KMS-11 (cell line): ENCODE measurements at regions not wholly inside any gene's neighbourhood (a gene's known extent, or its start where the extent isn't known, plus 50 kb on each side); places are given as distances from the start of the nearest gene placed in this dataset.

Source experiments
- H2AFZ ChIP-seq: fragments of 200-600 bp; sonication (generic); 2 replicates; pipeline ENCODE4 v1.6.1; 2016; ENCODE audit warnings: antibody characterized with exemption, mixed run types, low read depth
- H3K27ac ChIP-seq: fragments of 200-600 bp; sonication (generic); 2 replicates; pipeline ENCODE4 v1.6.1; 2016; ENCODE audit warnings: mild to moderate bottlenecking, mixed run types
- H3K27me3 ChIP-seq: fragments of 200-600 bp; sonication (generic); 2 replicates; pipeline ENCODE4 v1.6.1; 2017; ENCODE audit warnings: mild to moderate bottlenecking, low read depth, mixed run types, moderate library complexity; ENCODE audit not compliant: insufficient read depth
- H3K36me3 ChIP-seq: fragments of 200-600 bp; sonication (generic); 2 replicates; pipeline ENCODE4 v1.6.1; 2017; ENCODE audit warnings: mild to moderate bottlenecking, mixed run types; ENCODE audit not compliant: insufficient read depth
- H3K4me1 ChIP-seq: fragments of 200-600 bp; sonication (generic); 2 replicates; pipeline ENCODE4 v1.6.1; 2016; ENCODE audit warnings: mild to moderate bottlenecking, low read depth, mixed run types; ENCODE audit not compliant: poor library complexity, severe bottlenecking
- H3K4me2 ChIP-seq: fragments of 200-600 bp; sonication (generic); 2 replicates; pipeline ENCODE4 v1.7.0; 2016; ENCODE audit warnings: mild to moderate bottlenecking, mixed run types
- H3K4me3 ChIP-seq: fragments of 200-600 bp; sonication (generic); IDR thresholded peaks from 2 replicates; pipeline ENCODE4 v1.6.1; 2017; ENCODE audit warnings: low read depth, low read length, mixed read lengths; ENCODE audit not compliant: insufficient read depth
- H3K79me2 ChIP-seq: fragments of 200-600 bp; sonication (generic); 2 replicates; pipeline ENCODE4 v1.6.1; 2016; ENCODE audit warnings: low read depth, mixed run types; ENCODE audit not compliant: insufficient read depth
- H3K9ac ChIP-seq: fragments of 200-600 bp; sonication (generic); 2 replicates; pipeline ENCODE4 v1.6.1; 2016; ENCODE audit warnings: mild to moderate bottlenecking, mixed run types
- H4K20me1 ChIP-seq: fragments of 200-600 bp; sonication (generic); 2 replicates; pipeline ENCODE4 v1.6.1; 2016; ENCODE audit warnings: mild to moderate bottlenecking, mixed run types; ENCODE audit not compliant: insufficient read depth
- TF ChIP-seq, protein P1 (sequence below): fragments of 200-600 bp; sonication (generic); conservative IDR thresholded peaks from 2 replicates; pipeline ENCODE4 v1.6.1; 2017; ENCODE audit warnings: low read depth, mild to moderate bottlenecking, antibody characterized with exemption, low read length, moderate library complexity, mixed read lengths

- H3K27ac ChIP-seq: no peak overlapping the region
- no peak overlapping the region for H3K9ac ChIP-seq
- H3K4me1 ChIP-seq: no peaks in the 10 kb centered on the region
- H3K4me3 ChIP-seq: no peak overlapping the region
- no peaks in the 10 kb centered on the region for H3K36me3 ChIP-seq
- H4K20me1 ChIP-seq: no peaks in the 10 kb centered on the region
- H2AFZ ChIP-seq: no peak overlapping the region
- H3K4me2 ChIP-seq: no peak overlapping the region
- H3K27me3 ChIP-seq: no peaks in the 10 kb centered on the region
- TF ChIP-seq, protein P1, sequence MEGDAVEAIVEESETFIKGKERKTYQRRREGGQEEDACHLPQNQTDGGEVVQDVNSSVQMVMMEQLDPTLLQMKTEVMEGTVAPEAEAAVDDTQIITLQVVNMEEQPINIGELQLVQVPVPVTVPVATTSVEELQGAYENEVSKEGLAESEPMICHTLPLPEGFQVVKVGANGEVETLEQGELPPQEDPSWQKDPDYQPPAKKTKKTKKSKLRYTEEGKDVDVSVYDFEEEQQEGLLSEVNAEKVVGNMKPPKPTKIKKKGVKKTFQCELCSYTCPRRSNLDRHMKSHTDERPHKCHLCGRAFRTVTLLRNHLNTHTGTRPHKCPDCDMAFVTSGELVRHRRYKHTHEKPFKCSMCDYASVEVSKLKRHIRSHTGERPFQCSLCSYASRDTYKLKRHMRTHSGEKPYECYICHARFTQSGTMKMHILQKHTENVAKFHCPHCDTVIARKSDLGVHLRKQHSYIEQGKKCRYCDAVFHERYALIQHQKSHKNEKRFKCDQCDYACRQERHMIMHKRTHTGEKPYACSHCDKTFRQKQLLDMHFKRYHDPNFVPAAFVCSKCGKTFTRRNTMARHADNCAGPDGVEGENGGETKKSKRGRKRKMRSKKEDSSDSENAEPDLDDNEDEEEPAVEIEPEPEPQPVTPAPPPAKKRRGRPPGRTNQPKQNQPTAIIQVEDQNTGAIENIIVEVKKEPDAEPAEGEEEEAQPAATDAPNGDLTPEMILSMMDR: no peak
- H3K79me2 ChIP-seq: no peaks in the 10 kb centered on the region
Observed at GRCh38 chr4:168028970-168029597, 63.3 kb upstream of the ANXA10 start.

GRCh38 chr4:168037676-168038075, 54.7 kb upstream of the ANXA10 start:
- no peak overlapping the region for H2AFZ ChIP-seq
- H3K36me3 ChIP-seq: no peaks in the 10 kb centered on the region; the same call in 1 of the 2 replicates
- no peaks in the 10 kb centered on the region for H3K79me2 ChIP-seq
- TF ChIP-seq, protein P1: no peak
- no peak overlapping the region for H3K4me3 ChIP-seq
- H3K4me1 ChIP-seq: no peaks in the 10 kb centered on the region
- H4K20me1 ChIP-seq: no peaks in the 10 kb centered on the region
- no peak overlapping the region for H3K27ac ChIP-seq
- no peaks in the 10 kb centered on the region for H3K27me3 ChIP-seq
- H3K9ac ChIP-seq: no peak overlapping the region
- H3K4me2 ChIP-seq: no peak overlapping the region

DNA sequence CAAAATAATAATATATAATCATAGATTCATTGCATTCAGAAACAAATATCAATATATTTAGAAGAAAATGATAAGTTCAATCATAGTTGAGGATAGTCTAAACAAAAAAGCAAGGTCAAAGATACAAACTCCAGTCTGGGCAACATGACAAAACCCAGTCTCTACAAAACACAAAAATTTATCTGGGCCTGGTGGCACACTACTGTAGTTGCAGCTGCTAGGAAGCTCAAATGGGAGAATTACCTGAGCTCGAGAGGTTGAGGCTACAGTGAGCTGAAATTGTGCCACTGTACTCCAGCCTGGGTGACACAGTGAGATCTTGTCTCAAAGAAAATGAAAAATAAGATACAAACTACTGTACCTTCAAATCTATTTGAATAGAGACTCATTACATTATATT, 52.7 kb upstream of the ANXA10 start:
- Histone ChIP-seq H3K79me2 (no peaks in the 10 kb centered on the region), H3K9ac (no peak overlapping the region), H3K27ac (no peak overlapping the region), H3K4me1 (no peaks in the 10 kb centered on the region), H3K4me3 (no peak overlapping the region), H3K4me2 (no peak overlapping the region), H4K20me1 (no peaks in the 10 kb centered on the region), H2AFZ (no peak overlapping the region), H3K36me3 (no peaks in the 10 kb centered on the region), H3K27me3 (no peaks in the 10 kb centered on the region)
- TF ChIP-seq, protein P1: no peak
